ENCODE measurements at regions not wholly inside any gene's neighbourhood (a gene's known extent, or its start where the extent isn't known, plus 50 kb on each side); places are given as distances from the start of the nearest gene placed in this dataset.

DNA sequence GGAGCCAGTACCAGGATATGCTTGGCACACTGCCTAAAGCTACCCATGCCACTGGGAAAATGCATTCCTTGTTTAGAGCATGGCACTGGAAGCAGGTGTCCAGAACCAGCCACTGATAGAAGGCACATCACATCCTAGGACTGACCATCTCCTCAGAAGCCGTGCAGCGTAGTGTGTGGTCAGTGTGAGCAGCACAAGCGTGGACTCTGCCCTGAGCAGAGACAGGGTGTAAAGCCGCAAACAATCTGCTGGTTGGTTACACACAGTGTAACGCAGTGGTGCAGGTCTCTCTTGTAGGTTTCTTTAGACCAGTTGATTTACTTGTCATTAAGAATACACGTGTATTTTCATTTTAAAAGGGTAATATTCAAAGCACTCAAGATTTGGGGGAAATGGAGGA, 377.8 kb upstream of the HS6ST1 start:
- Mint-ChIP-seq H3K36me3 (ENCODE audit: insufficient read depth) (no peaks in the 10 kb centered on the region), H3K4me1 (ENCODE audit: low read depth) (peaks cover 3% of the 10 kb centered on the region), H3K27ac (no peak overlapping the region), H3K27me3 (peaks cover 29% of the 10 kb centered on the region), H3K9me3 (ENCODE audit: low read depth) (peaks cover 4% of the 10 kb centered on the region), H3K4me3 (ENCODE audit: low read depth) (no peak overlapping the region)
- no peak for DNase-seq (ENCODE audit: low spot score, unreplicated experiment)
- TF ChIP-seq, protein P1, sequence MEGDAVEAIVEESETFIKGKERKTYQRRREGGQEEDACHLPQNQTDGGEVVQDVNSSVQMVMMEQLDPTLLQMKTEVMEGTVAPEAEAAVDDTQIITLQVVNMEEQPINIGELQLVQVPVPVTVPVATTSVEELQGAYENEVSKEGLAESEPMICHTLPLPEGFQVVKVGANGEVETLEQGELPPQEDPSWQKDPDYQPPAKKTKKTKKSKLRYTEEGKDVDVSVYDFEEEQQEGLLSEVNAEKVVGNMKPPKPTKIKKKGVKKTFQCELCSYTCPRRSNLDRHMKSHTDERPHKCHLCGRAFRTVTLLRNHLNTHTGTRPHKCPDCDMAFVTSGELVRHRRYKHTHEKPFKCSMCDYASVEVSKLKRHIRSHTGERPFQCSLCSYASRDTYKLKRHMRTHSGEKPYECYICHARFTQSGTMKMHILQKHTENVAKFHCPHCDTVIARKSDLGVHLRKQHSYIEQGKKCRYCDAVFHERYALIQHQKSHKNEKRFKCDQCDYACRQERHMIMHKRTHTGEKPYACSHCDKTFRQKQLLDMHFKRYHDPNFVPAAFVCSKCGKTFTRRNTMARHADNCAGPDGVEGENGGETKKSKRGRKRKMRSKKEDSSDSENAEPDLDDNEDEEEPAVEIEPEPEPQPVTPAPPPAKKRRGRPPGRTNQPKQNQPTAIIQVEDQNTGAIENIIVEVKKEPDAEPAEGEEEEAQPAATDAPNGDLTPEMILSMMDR (IDR thresholded peaks at IDR 0.05; ENCODE audit: unreplicated experiment): no peak

GRCh38 chr2:128701418-128701817, 382.8 kb upstream of the HS6ST1 start:
- H3K36me3 Mint-ChIP-seq (ENCODE audit: insufficient read depth): peaks cover 2% of the 10 kb centered on the region
- peaks cover 2% of the 10 kb centered on the region for H3K4me1 Mint-ChIP-seq (ENCODE audit: low read depth)
- DNase-seq (ENCODE audit: low spot score, unreplicated experiment): no peak
- TF ChIP-seq, protein P1 (IDR thresholded peaks at IDR 0.05; ENCODE audit: unreplicated experiment): no peak
- no peak overlapping the region for H3K27ac Mint-ChIP-seq
- H3K9me3 Mint-ChIP-seq (ENCODE audit: low read depth): peaks cover 17% of the 10 kb centered on the region
- peaks cover 5% of the 10 kb centered on the region for H3K27me3 Mint-ChIP-seq
- H3K4me3 Mint-ChIP-seq (ENCODE audit: low read depth): no peak overlapping the region

DNA sequence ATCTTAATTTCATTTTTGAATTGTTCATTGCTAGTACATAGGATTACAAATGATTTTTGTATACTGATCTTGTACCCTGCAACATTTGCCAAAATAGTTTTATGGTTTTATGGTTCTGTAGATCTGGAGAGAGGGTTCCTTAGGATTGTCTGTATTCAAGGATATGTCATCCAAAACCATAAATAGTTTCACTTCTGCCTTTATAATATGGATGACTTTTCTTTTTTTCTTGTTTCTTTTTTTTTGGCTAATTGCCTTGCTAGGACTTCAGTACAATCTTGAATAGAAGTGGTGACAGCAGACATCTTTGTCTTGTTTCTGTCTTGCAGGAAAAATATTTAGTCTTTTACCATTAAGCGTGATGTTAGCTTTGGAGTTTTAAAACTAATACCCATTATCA, 383.9 kb upstream of the HS6ST1 start:
- no peak overlapping the region for H3K27ac Mint-ChIP-seq
- peaks cover 2% of the 10 kb centered on the region for H3K36me3 Mint-ChIP-seq (ENCODE audit: insufficient read depth)
- H3K27me3 Mint-ChIP-seq: peaks cover 2% of the 10 kb centered on the region
- H3K4me1 Mint-ChIP-seq (ENCODE audit: low read depth): no peaks in the 10 kb centered on the region
- H3K4me3 Mint-ChIP-seq (ENCODE audit: low read depth): no peak overlapping the region
- DNase-seq (ENCODE audit: low spot score, unreplicated experiment): no peak
- TF ChIP-seq, protein P1 (IDR thresholded peaks at IDR 0.05; ENCODE audit: unreplicated experiment): no peak
- H3K9me3 Mint-ChIP-seq (ENCODE audit: low read depth): peaks cover 18% of the 10 kb centered on the region

- Mint-ChIP-seq H3K36me3 (ENCODE audit: insufficient read depth) (peaks cover 7% of the 10 kb centered on the region), H3K27me3 (peaks cover 5% of the 10 kb centered on the region), H3K9me3 (ENCODE audit: low read depth) (peaks cover 25% of the 10 kb centered on the region), H3K4me1 (ENCODE audit: low read depth) (no peaks in the 10 kb centered on the region), H3K4me3 (ENCODE audit: low read depth) (no peak overlapping the region), H3K27ac (no peak overlapping the region)
- TF ChIP-seq, protein P1 (IDR thresholded peaks at IDR 0.05; ENCODE audit: unreplicated experiment): no peak
- DNase-seq (ENCODE audit: low spot score, unreplicated experiment): no peak
Measured at GRCh38 chr2:128708106-128708816, 389.6 kb upstream of the HS6ST1 start.

- no peak for DNase-seq (ENCODE audit: low spot score, unreplicated experiment)
- peaks cover 9% of the 10 kb centered on the region for H3K27me3 Mint-ChIP-seq
- peaks cover 5% of the 10 kb centered on the region for H3K36me3 Mint-ChIP-seq (ENCODE audit: insufficient read depth)
- no peak overlapping the region for H3K27ac Mint-ChIP-seq
- no peak overlapping the region for H3K4me3 Mint-ChIP-seq (ENCODE audit: low read depth)
- H3K9me3 Mint-ChIP-seq (ENCODE audit: low read depth): peaks cover 17% of the 10 kb centered on the region
- TF ChIP-seq, protein P1 (IDR thresholded peaks at IDR 0.05; ENCODE audit: unreplicated experiment): no peak
- no peaks in the 10 kb centered on the region for H3K4me1 Mint-ChIP-seq (ENCODE audit: low read depth)
Measured at GRCh38 chr2:128710242-128710641, 391.6 kb upstream of the HS6ST1 start.
